HL-60 (cell line): ENCODE measurements at regions not wholly inside any gene's neighbourhood (a gene's known extent, or its start where the extent isn't known, plus 50 kb on each side); places are given as distances from the start of the nearest gene placed in this dataset.

Source experiments
- DNase-seq, 2 experiments: peaks; one replicate each; pipeline ENCODE4 v3.0.0-alpha.2; 2010 to 2020; ENCODE audit warnings: low read depth in 1 of 2, low spot score in 1 of 2
- H3K27ac ChIP-seq: fragments of 250-450 bp; sonication (Bioruptor Pico); replicated peaks from 2 replicates; pipeline ENCODE4 v1.5.1; 2020; ENCODE audit warnings: mild to moderate bottlenecking, moderate library complexity
- H3K27me3 ChIP-seq: fragments of 250-450 bp; sonication (Bioruptor Pico); 2 replicates; pipeline ENCODE4 v1.5.1; 2021; ENCODE audit warnings: mild to moderate bottlenecking, moderate library complexity; ENCODE audit not compliant: insufficient read depth, poor library complexity, severe bottlenecking
- H3K4me3 ChIP-seq: replicated peaks from 2 replicates; pipeline ENCODE4 v1.5.1; 2011; ENCODE audit warnings: mild to moderate bottlenecking, control low read depth, low read length; ENCODE audit not compliant: insufficient read depth
- GABPA ChIP-seq: IDR thresholded peaks from 2 replicates; pipeline ENCODE4 v1.6.1; 2012; ENCODE audit warnings: low read depth
- POLR2AphosphoS5 ChIP-seq: IDR thresholded peaks from 2 replicates; pipeline ENCODE4 v1.6.1; 2012; ENCODE audit warnings: low read depth
- REST ChIP-seq: IDR thresholded peaks from 2 replicates; pipeline ENCODE4 v1.6.1; 2012; ENCODE audit warnings: low read depth; ENCODE audit not compliant: insufficient replicate concordance
- SPI1 ChIP-seq: IDR thresholded peaks from 2 replicates; pipeline ENCODE4 v1.6.1; 2012; ENCODE audit warnings: low read depth, mild to moderate bottlenecking, borderline replicate concordance
- TF ChIP-seq, protein P1 (sequence below): IDR thresholded peaks from one replicate; pipeline ENCODE4 v1.5.1; 2011; ENCODE audit warnings: low read length, control low read depth, inconsistent platforms; ENCODE audit not compliant: insufficient read depth

DNA sequence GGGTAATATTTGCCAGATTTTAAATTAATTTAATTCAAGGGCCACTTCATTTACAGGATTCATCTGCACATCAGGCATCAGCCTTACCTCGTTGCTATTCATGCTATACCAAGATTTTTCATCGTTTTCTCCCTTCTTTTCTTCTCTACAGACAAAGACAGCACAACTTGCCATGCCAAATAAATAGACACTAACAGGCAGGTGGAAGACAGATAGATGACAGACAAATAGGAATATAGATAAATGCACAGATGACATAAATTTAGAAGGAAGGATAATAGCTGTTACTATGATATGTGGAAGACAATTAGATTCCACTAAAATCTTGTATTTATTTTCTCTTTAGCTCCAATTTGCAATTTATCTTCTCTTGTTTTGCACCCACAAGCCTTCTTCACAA lies 164.5 kb upstream of the ARX start:
- H3K4me3 ChIP-seq: no peak overlapping the region
- TF ChIP-seq POLR2AphosphoS5: no peak
- TF ChIP-seq GABPA: no peak
- TF ChIP-seq REST: no peak
- TF ChIP-seq SPI1: no peak
- TF ChIP-seq, protein P1, sequence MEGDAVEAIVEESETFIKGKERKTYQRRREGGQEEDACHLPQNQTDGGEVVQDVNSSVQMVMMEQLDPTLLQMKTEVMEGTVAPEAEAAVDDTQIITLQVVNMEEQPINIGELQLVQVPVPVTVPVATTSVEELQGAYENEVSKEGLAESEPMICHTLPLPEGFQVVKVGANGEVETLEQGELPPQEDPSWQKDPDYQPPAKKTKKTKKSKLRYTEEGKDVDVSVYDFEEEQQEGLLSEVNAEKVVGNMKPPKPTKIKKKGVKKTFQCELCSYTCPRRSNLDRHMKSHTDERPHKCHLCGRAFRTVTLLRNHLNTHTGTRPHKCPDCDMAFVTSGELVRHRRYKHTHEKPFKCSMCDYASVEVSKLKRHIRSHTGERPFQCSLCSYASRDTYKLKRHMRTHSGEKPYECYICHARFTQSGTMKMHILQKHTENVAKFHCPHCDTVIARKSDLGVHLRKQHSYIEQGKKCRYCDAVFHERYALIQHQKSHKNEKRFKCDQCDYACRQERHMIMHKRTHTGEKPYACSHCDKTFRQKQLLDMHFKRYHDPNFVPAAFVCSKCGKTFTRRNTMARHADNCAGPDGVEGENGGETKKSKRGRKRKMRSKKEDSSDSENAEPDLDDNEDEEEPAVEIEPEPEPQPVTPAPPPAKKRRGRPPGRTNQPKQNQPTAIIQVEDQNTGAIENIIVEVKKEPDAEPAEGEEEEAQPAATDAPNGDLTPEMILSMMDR: no peak
- peaks cover 3% of the 10 kb centered on the region for H3K27me3 ChIP-seq
- DNase-seq: no peak
- no peak overlapping the region for H3K27ac ChIP-seq

GRCh38 chrX:25178555-25178954 lies 162.8 kb upstream of the ARX start:
- TF ChIP-seq, protein P1: no peak
- Histone ChIP-seq H3K4me3 (no peak overlapping the region), H3K27me3 (peaks cover 3% of the 10 kb centered on the region), H3K27ac (no peak overlapping the region)
- DNase-seq: no peak

DNA sequence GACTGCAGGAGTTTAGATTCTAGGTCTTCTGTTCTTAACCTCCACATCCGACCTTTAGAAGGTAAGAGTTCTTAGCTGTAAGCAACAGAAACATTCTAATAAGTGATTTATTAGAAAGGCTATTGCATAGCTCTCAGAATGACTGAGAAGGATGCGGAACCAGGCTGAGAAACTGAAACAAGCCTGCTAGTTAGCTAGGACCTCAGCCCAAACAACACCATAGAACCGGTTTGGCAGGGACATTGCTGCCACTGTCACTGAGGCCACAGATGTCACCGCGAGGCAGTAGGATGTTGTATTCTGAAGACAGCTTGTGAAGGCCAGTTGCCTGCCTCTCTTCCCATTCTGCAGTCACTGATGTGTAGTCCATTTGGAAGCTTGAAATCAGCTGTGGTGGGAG lies 160.0 kb upstream of the ARX start:
- Histone ChIP-seq H3K4me3 (no peak overlapping the region), H3K27me3 (peaks cover 6% of the 10 kb centered on the region), H3K27ac (no peak overlapping the region)
- TF ChIP-seq, protein P1: no peak
- TF ChIP-seq REST: no peak
- TF ChIP-seq POLR2AphosphoS5: no peak
- TF ChIP-seq SPI1: no peak
- DNase-seq: no peak

- TF ChIP-seq, protein P1: no peak
- Histone ChIP-seq H3K27ac (no peak overlapping the region), H3K27me3 (peaks cover 6% of the 10 kb centered on the region), H3K4me3 (no peak overlapping the region)
- no peak for DNase-seq
These were observed 159.4 kb upstream of the ARX start for GRCh38 chrX:25175171-25175570.
